GM19239 (cell line): ENCODE measurements at regions not wholly inside any gene's neighbourhood (a gene's known extent, or its start where the extent isn't known, plus 50 kb on each side); places are given as distances from the start of the nearest gene placed in this dataset.

Source experiments
- DNase-seq: peaks from one replicate; pipeline ENCODE4 v3.0.0; 2011; ENCODE audit warnings: low spot score; ENCODE audit not compliant: insufficient read length
- FAIRE-seq: peaks from 2 replicates; lab custom pipeline; 2011; peaks lifted over from hg19 to GRCh38; lab: Jason Lieb, UNC

DNA sequence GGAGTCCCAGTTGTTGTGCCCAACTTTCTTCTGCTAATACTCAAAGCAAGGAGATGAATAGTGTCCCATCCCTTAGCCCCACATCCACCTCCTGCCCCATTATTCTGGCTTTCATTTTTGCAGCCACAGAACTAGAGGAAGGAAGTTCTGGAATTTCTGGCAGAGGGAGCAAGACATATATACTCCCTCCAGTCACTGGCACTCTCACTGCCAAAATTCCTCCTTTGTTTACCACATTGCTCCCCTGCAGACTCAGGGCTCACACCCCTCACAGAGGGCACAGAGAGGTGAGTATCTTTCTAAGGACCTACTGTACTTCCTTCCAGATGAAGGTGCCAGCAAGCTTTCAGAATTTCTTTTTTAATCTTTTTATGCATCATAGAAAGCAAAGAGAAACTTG is 168.0 kb upstream of the ID4 start:
- DNase-seq, result no peak
- FAIRE-seq, result no peak

DNA sequence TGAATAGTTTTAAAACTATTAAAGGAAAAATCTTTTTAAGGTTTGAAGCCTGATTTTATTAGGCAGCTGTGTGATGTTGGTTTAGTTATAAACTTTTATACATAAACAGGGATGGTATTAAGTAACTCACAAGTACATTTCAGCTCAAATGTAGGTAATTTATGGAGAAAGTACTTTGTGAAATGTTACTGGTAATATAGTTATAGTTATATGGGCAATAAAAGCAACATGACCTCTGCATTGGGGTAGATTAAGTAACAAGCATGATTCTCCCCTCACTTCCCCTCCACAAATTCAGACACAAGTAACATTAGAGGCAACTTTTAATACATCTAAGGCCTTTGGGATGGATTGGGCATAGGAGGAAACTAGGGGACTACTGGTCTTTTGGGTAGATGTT is 154.3 kb upstream of the ID4 start:
- no peak for FAIRE-seq
- no peak for DNase-seq

DNA sequence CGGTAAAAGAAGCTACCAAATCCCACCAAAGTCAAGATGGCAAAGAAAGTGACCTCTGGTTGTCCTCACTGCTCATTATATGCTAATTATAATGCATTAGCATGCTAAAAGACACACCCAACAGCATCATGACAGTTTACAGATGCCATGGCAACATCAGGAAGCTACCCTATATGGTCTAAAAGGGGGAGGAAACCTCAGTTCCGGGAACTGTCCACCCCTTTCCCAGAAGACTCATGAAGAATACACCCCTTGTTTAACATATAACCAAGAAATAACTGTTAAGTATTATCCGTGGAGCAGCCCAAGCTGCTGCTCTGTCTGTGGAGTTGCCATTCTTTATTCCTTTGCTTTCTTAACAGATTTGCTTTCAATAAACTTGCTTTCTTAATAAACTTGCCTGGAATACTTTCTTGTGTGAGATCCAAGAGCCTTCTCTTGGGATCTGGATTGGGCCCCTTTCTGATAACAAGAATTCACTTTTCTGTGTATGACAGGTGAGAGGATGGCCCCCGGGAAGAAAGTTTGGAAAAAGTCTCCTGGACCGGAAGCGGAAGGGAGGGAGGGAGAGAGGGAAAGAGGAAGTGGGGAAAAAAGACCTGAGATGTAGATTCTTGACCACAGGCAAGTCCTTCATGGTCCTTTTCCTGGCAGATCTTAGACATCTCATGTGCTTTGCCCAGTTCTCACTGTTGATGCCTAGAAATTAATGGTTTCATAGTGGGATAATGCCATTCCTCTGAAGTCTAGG is 146.7 kb upstream of the ID4 start:
- no peak for FAIRE-seq
- no peak for DNase-seq

DNA sequence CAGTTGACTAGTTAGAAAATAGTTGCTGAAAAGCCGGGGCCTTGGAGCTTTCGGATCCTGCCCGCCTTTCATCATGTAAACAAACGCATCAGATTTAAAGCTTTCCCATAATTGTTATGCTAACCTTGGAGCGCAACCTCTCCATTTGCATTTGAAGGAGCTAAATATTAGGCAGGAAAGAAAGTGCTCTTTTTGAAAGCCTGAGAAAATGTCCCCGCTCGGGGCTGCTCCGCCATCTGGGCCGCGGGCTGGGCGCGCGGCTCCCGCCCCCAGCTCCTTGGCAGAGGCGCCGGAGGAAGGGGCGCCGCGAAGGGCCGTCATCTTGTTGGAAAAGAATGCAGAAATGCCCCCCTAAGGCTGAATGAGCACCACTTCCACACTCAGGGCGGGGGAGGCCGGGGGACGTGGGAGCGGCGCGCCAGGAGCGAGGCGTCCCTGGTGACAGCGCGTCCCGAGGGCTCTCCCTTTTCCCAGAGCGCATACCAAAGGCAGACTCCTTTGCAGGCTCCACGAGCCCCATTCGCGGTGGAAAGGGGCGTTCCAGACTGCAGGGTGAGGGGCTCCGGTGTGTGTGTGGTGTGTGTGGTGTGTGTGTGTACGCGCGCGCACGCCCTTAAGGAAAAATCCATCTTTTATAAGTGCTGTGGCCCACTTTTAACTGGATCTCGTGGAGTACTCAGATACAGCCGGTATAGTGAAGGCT is 145.6 kb upstream of the ID4 start:
- no peak for DNase-seq
- FAIRE-seq, result no peak

DNA sequence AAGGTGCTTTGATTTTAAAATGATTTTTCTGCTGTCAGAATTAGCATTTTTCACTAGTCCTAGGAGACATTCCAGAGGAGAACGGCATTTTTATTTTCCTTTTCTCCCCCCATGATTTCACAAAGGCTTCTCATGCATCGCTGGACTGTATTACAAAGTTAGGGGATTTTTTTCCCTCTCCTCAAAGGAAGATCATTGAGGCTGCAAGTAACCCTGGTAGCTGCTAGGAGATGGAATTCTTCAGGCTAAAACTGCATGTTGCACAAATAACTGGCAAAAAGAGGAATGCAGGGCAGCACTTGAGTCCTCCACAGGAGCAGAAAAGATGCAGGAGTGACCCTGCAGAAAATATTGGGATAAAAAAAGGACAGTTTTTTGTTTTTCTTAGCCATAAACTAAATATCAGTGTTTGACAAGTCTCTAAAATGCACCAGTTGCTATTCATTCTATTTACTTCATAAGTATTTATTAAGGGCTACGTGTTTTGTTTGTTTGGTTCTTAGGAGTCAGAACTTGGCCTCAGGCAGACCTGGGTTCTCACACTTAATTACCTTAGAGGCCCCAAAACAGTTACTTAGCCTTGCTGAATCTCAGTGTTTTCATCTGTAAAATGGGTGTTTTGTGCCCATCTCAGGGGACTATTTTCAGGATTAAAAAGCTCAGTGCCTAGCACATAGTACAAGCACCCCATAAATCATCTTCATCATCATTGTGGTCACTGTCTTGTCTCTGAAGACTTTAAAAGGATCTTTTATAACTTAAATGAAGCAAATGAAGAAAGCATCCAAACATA is 144.5 kb upstream of the ID4 start:
- no peak for DNase-seq
- FAIRE-seq, result no peak

DNA sequence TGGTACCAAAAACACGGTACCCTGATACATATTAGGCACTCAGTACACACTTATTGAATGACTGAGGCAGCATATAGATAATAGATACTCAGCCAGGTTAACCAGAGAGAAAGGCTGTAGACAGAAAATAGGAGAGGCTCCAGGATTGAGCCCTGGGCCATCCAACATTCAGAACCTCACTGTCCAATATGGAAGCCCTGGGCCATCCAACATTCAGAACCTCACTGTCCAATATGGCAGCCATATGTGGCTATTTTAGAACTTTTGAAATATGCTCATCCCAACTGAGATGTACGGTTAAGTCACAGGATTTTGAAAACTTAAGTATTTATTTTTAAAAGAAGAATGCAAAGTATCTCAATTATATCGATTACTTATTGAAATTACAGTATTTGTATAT is 142.5 kb upstream of the ID4 start:
- FAIRE-seq (no peak), DNase-seq (no peak)

DNA sequence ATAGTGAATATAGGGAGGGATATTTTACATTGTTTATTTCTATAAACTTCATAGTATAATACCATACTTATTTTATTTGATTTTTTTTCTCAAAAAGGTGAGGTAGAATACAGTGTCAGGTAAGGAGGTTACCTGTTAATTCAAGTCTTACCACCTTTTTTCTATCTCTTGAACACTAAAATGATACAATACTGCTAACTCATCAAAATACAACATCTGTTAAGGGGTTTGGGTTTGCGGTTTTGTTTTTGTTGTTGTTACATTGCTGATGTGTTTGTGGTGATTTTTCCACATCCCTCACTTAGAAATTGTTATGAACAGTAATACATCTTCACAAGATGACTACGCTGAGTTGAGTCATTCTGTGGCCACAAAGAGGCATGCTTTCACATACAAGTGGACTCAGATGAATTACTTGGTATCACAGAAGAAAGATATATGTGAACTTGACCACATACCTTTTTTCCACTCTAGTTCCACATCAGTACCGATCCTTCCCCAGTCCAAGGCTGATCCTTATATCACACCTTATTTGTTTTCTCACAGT is 139.4 kb upstream of the ID4 start:
- no peak for FAIRE-seq
- no peak for DNase-seq

DNA sequence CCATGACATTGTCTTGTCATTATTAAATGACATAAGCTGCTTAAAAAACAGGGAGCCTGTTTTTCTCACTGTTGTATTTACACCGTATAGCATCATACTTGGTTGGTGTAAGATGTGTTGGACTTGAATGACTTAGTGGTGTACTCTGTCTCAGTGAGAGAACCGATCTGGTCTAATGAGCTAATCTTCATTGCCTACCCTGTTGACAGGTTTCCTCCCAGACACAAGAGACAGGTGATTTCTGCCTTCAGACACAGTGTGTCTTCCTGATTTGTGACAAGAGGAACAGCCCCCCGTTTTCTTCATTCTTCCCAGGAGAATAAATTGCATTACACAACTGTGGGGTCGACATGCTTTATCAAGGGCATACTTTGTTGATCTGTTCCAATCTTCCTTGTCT is 137.2 kb upstream of the ID4 start:
- FAIRE-seq (no peak), DNase-seq (no peak)

DNA sequence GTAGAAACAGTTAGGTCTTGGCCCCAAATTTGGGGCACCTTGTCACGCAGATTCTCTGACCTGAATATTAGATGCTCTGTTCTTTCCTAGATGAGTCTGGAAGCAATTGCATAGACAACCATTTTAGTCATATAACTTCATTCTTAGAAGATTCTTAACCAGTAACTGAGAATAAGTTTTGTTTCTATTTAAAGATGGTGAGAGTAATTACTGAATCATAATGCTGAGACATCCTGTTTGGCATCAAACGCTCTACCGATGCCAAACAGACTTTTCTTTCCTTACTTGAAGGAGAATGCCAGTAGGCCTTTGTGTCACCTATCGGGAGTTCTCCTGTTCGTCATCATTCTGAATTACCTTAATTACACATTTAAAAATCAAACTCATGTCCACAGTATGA is 131.6 kb upstream of the ID4 start:
- FAIRE-seq (no peak), DNase-seq (no peak)

GRCh38 chr6:19712012-19712688 is 125.0 kb upstream of the ID4 start:
- FAIRE-seq (no peak), DNase-seq (no peak)

GRCh38 chr6:19712998-19713397 is 124.2 kb upstream of the ID4 start:
- FAIRE-seq, result no peak
- DNase-seq, result no peak

GRCh38 chr6:19713411-19713810 is 123.8 kb upstream of the ID4 start:
- FAIRE-seq (no peak), DNase-seq (no peak)

DNA sequence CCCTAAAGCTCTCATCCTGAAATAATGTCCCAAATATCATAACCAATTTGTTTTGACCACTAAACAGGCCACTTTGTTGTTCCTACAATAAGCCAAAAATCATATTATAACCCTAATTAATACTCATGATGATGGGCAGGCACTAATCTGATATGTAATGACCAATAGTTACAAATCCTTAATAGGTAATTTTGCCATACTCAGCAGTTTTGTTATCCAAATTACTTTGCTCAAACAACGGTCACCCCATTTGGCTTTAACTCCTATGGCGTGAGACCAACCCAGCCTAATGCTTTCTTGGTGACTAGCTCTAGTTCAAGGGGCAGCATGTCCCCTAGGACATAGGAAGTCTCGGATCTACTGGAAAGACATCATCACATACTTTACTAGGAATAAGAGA is 123.2 kb upstream of the ID4 start:
- FAIRE-seq (no peak), DNase-seq (no peak)

- no peak for FAIRE-seq
- no peak for DNase-seq
Observed at GRCh38 chr6:19714434-19715166, 122.6 kb upstream of the ID4 start.

DNA sequence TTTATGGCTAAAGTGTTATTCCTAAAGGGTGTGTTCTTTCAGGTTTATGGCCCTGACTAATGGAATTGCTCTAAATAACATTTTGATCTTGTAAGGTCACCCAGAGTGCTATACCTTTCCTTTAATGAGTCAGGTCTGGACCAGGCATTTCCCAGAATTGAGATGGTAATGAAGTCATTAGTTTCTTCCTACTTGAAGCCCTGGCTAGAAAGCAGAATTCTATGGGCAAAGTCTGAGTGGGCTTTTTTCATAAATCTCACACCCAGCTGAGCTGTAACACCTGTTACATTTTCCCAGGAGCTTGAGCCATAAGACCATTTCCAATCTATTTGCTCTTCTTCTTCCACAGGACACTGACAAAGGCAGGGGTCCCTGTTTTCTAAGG is 122.0 kb upstream of the ID4 start:
- FAIRE-seq, result no peak
- no peak for DNase-seq

DNA sequence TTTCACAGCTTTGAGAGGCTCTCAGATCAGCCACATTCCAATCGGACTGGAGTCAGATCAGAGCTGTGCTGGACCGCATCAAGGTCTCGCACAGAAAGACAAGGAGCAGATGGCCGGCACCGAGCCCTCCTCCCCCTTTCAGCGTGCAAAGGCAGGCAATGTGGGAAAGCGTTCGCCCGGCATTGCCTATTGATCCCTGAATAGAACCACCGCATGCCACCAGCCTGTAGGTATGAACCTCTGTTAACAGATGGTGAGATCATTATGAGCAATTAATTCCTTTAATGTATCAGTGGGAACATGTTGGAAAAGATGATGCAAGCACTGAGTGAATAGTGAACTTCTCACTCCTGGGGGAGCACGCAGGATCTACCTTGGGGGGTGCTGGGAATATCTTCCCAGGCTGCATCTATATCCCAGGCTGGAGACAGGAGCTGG is 117.5 kb upstream of the ID4 start:
- no peak for DNase-seq
- FAIRE-seq, result no peak

DNA sequence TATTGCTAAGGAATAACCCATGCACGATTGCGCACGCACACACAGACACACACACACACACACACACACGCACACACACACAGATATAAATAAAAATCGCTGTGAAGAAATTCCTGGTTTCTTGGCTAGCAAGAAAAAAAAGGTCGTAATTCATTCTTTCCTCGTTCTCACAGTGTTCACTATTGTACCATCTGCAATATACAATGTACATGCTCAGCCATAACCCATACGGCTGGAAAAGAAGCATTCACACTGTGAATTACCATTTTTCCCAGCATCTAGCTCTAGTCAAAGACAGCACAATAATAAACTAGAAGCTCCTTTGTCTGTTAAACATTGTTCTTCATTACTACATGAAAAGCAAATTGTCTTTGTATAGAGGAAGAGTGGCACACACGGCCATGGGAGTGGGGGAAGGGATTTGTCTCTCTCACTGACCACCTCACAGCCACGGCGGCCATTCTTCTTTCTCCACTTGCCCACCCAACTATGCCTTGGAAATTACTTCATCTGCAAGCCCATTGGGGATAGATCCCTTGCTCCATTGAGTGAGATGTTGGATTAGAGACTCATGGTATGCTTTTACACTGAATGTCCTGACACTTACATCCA is 115.3 kb upstream of the ID4 start:
- FAIRE-seq, result no peak

GRCh38 chr6:19722999-19723398 is 114.2 kb upstream of the ID4 start:
- DNase-seq (no peak), FAIRE-seq (no peak)

More for the DNA sequence above, 115.3 kb upstream of the ID4 start:
- DNase-seq, result no peak

DNA sequence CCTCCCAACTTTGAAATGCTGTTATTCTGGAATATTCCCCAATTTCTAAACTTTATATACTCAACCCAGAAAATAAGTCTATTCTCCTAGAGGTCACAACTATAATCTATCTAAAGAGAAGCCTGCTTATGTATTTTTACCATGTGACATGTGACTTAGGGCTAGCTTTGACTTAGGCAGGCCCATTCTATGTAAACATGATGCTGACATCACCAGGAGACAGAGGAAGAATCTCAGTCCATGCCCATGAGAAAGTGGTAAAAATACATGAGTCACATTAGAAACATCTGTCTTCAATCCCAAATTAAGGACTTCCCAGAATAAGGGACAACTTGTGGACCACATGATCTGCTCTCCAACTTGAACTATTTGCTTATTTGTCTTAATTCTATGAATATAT is 113.6 kb upstream of the ID4 start:
- FAIRE-seq, result no peak
- DNase-seq, result no peak
